Trophoblast cell (in vitro differentiated cells and primary cell): ENCODE measurements at regions not wholly inside any gene's neighbourhood (a gene's known extent, or its start where the extent isn't known, plus 50 kb on each side); places are given as distances from the start of the nearest gene placed in this dataset.

Experiments
- DNase-seq, 2 donors: peaks; one replicate each; pipeline ENCODE4 v3.0.0-alpha.2; 2016
- H2AFZ ChIP-seq: 2 replicates; pipeline ENCODE4 v1.6.1; 2013; ENCODE audit warnings: low read length, moderate library complexity, mild to moderate bottlenecking; ENCODE audit not compliant: insufficient read depth, poor library complexity
- H2AK5ac ChIP-seq: 2 replicates; pipeline ENCODE4 v1.6.1; 2013; ENCODE audit warnings: mild to moderate bottlenecking, low read length
- H2BK120ac ChIP-seq: 2 replicates; pipeline ENCODE4 v1.6.1; 2013; ENCODE audit warnings: low read length, mild to moderate bottlenecking, moderate library complexity; ENCODE audit not compliant: insufficient read depth, poor library complexity
- H2BK12ac ChIP-seq: 2 replicates; pipeline ENCODE4 v1.6.1; 2013; ENCODE audit warnings: mild to moderate bottlenecking, low read length, moderate library complexity
- H2BK5ac ChIP-seq: 2 replicates; pipeline ENCODE4 v1.6.1; 2013; ENCODE audit warnings: low read length, low read depth, moderate library complexity, mild to moderate bottlenecking; ENCODE audit not compliant: poor library complexity
- H3K14ac ChIP-seq: 2 replicates; pipeline ENCODE4 v1.6.1; 2013; ENCODE audit warnings: mild to moderate bottlenecking, low read length
- H3K18ac ChIP-seq: 2 replicates; pipeline ENCODE4 v1.6.1; 2013; ENCODE audit warnings: mild to moderate bottlenecking, low read length
- H3K23ac ChIP-seq: 2 replicates; pipeline ENCODE4 v1.6.1; 2013; ENCODE audit warnings: low read length
- H3K27ac ChIP-seq: 2 replicates; pipeline ENCODE4 v1.5.1; 2013; ENCODE audit warnings: low read depth, mild to moderate bottlenecking, inconsistent platforms, low read length, moderate library complexity
- H3K27me3 ChIP-seq: 2 replicates; pipeline ENCODE4 v1.6.1; 2013; ENCODE audit warnings: inconsistent platforms, mild to moderate bottlenecking, low read length, moderate library complexity; ENCODE audit not compliant: insufficient read depth
- H3K36me3 ChIP-seq, 2 experiments: 1 replicate in 1 of 2; 2 replicates in 1 of 2; pipeline ENCODE4 v1.6.1; 2013; ENCODE audit warnings: low read length in 2 of 2, mild to moderate bottlenecking in 2 of 2, moderate library complexity in 1 of 2; ENCODE audit not compliant: insufficient read depth in 2 of 2, control insufficient read depth in 1 of 2
- H3K4ac ChIP-seq: 2 replicates; pipeline ENCODE4 v1.6.1; 2013; ENCODE audit warnings: low read depth, mild to moderate bottlenecking, low read length, moderate library complexity
- H3K4me1 ChIP-seq, 2 experiments: 1 replicate in 1 of 2; 2 replicates in 1 of 2; pipeline ENCODE4 v1.6.1; 2013; ENCODE audit warnings: low read length in 2 of 2, mild to moderate bottlenecking in 2 of 2, moderate library complexity in 1 of 2; ENCODE audit not compliant: insufficient read depth in 2 of 2, control insufficient read depth in 1 of 2
- H3K4me2 ChIP-seq: 2 replicates; pipeline ENCODE4 v1.6.1; 2013; ENCODE audit warnings: inconsistent platforms, mild to moderate bottlenecking, low read length, moderate library complexity
- H3K4me3 ChIP-seq: 2 replicates; pipeline ENCODE4 v1.5.1; 2013; ENCODE audit warnings: mild to moderate bottlenecking, low read depth, low read length, inconsistent platforms
- H3K79me1 ChIP-seq: one replicate; pipeline ENCODE4 v1.6.1; 2013; ENCODE audit warnings: low read length
- H3K79me2 ChIP-seq: 2 replicates; pipeline ENCODE4 v1.6.1; 2013; ENCODE audit warnings: low read length, mild to moderate bottlenecking; ENCODE audit not compliant: control insufficient read depth, insufficient read depth, poor library complexity
- H3K9ac ChIP-seq: 2 replicates; pipeline ENCODE4 v1.6.1; 2013; ENCODE audit warnings: mild to moderate bottlenecking, low read length
- H3K9me3 ChIP-seq: 2 replicates; pipeline ENCODE4 v1.6.1; 2013; ENCODE audit warnings: low read depth, mild to moderate bottlenecking, control low read depth, inconsistent platforms, low read length; ENCODE audit not compliant: insufficient read depth
- H4K12ac ChIP-seq: 2 replicates; pipeline ENCODE4 v1.6.1; 2013; ENCODE audit warnings: low read depth, mild to moderate bottlenecking, low read length, moderate library complexity
- H4K8ac ChIP-seq: 2 replicates; pipeline ENCODE4 v1.6.1; 2013; ENCODE audit warnings: low read depth, mild to moderate bottlenecking, low read length, moderate library complexity
- H4K91ac ChIP-seq: one replicate; pipeline ENCODE4 v1.6.1; 2013; ENCODE audit warnings: low read depth, mild to moderate bottlenecking, low read length, moderate library complexity
- WGBS: extraction: QIAGEN DNeasy Blood & Tissue Kit; methylation state at CpG from one replicate; pipeline ENCODE4 v1.1.7; 2013; ENCODE audit warnings: missing lambda C conversion rate; ENCODE audit not compliant: insufficient read length, insufficient coverage; ENCODE audit errors: extremely low coverage; 5-methylcytosine and 5-hydroxymethylcytosine counted together

DNA sequence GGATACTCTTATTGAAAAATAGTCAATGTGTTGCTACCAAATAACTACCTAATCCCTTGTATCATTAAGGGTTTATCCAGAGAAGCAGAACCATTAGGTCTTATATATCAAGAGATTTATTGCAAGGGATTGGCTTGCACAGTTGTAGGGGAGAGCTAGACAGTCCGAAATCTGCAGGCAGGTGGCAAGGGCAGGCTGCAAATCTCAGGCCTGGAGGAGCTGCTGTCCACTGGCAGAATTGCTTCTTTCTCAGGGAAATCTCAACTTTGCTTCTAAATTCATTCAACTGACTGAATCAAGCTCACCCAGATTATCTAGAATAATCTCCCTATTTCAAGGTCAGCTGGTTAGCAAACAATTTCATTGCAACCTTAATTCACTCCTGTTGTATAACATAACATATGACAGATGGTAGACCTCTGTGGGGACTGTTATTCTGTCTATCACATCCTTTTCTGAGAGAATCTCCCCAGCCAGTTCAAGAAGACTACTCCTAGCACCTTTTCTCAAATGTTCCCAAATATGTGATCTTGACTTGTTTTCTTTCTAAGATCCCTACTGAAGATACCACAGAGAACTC lies 194.2 kb downstream of the NHLRC3 start:
- no peak overlapping the region for H2AFZ ChIP-seq
- DNase-seq = no peak

GRCh38 chr13:39232999-39233398 lies 194.7 kb downstream of the NHLRC3 start:
- no peaks in the 10 kb centered on the region for H3K79me2 ChIP-seq
- DNase-seq = no peak
- no peak overlapping the region for H2BK12ac ChIP-seq
- H3K14ac ChIP-seq = no peak overlapping the region
- no peak overlapping the region for H2AFZ ChIP-seq
- no peak overlapping the region for H3K4ac ChIP-seq
- no peak overlapping the region for H2AK5ac ChIP-seq
- H3K9me3 ChIP-seq = no peaks in the 10 kb centered on the region
- no peak overlapping the region for H3K9ac ChIP-seq
- no peak overlapping the region for H3K27ac ChIP-seq
- no peak overlapping the region for H3K4me2 ChIP-seq
- H4K8ac ChIP-seq = no peak overlapping the region
- H3K4me1 ChIP-seq = no peaks in the 10 kb centered on the region
- no peak overlapping the region for H4K12ac ChIP-seq
- no peak overlapping the region for H2BK5ac ChIP-seq
- H3K36me3 ChIP-seq = no peaks in the 10 kb centered on the region
- no peaks in the 10 kb centered on the region for H3K79me1 ChIP-seq
- H4K91ac ChIP-seq = no peak overlapping the region
- H3K18ac ChIP-seq = no peak overlapping the region
- no peak overlapping the region for H3K23ac ChIP-seq
- H2BK120ac ChIP-seq = no peak overlapping the region
- no peaks in the 10 kb centered on the region for H3K27me3 ChIP-seq
- H3K4me3 ChIP-seq = no peak overlapping the region

More for the DNA sequence above, 194.2 kb downstream of the NHLRC3 start:
- Histone ChIP-seq H2BK120ac (no peak overlapping the region), H3K4me1 (no peaks in the 10 kb centered on the region), H3K14ac (no peak overlapping the region), H3K27me3 (no peaks in the 10 kb centered on the region), H2BK5ac (no peak overlapping the region), H3K9me3 (no peaks in the 10 kb centered on the region), H4K91ac (no peak overlapping the region), H4K12ac (no peak overlapping the region), H4K8ac (no peak overlapping the region), H3K9ac (no peak overlapping the region), H3K79me1 (no peaks in the 10 kb centered on the region), H3K27ac (no peak overlapping the region), H2AK5ac (no peak overlapping the region), H3K36me3 (no peaks in the 10 kb centered on the region), H3K4me2 (no peak overlapping the region), H3K4ac (no peak overlapping the region), H3K4me3 (no peak overlapping the region), H2BK12ac (no peak overlapping the region), H3K18ac (no peak overlapping the region), H3K79me2 (no peaks in the 10 kb centered on the region), H3K23ac (no peak overlapping the region)
- no CpG with 5 or more reads among the region's 1 CpG for WGBS

GRCh38 chr13:39233519-39233918 lies 195.3 kb downstream of the NHLRC3 start:
- Histone ChIP-seq H3K9me3 (no peaks in the 10 kb centered on the region), H3K4me1 (no peaks in the 10 kb centered on the region), H4K91ac (no peak overlapping the region), H3K4ac (no peak overlapping the region), H2AFZ (no peak overlapping the region), H2BK120ac (no peak overlapping the region), H2BK12ac (no peak overlapping the region), H3K4me3 (no peak overlapping the region), H3K18ac (no peak overlapping the region), H3K4me2 (no peak overlapping the region), H3K23ac (no peak overlapping the region), H3K79me1 (no peaks in the 10 kb centered on the region), H3K36me3 (no peaks in the 10 kb centered on the region), H4K12ac (no peak overlapping the region), H3K9ac (no peak overlapping the region), H2BK5ac (no peak overlapping the region), H2AK5ac (no peak overlapping the region), H3K27ac (no peak overlapping the region), H3K79me2 (no peaks in the 10 kb centered on the region), H3K14ac (no peak overlapping the region), H4K8ac (no peak overlapping the region), H3K27me3 (no peaks in the 10 kb centered on the region)
- no peak for DNase-seq
- no CpG with 5 or more reads among the region's 3 CpGs for WGBS

- DNase-seq = no peak
- Histone ChIP-seq H3K27me3 (no peaks in the 10 kb centered on the region), H3K4me1 (peaks cover 0 to 2% of the 10 kb centered on the region in 2 experiments), H2BK12ac (no peak overlapping the region), H3K14ac (no peak overlapping the region), H3K4ac (no peak overlapping the region), H4K91ac (no peak overlapping the region), H3K9ac (no peak overlapping the region), H3K27ac (no peak overlapping the region), H3K79me2 (no peaks in the 10 kb centered on the region), H3K4me2 (no peak overlapping the region), H3K4me3 (no peak overlapping the region), H3K23ac (no peak overlapping the region), H3K79me1 (no peaks in the 10 kb centered on the region), H3K36me3 (no peaks in the 10 kb centered on the region), H4K12ac (no peak overlapping the region), H2AFZ (no peak overlapping the region), H2AK5ac (no peak overlapping the region), H3K9me3 (no peaks in the 10 kb centered on the region), H2BK5ac (no peak overlapping the region), H2BK120ac (no peak overlapping the region), H3K18ac (no peak overlapping the region), H4K8ac (no peak overlapping the region)
- WGBS = no CpG with 5 or more reads among the region's 7 CpGs
Observed at GRCh38 chr13:39244561-39245230, 206.4 kb downstream of the NHLRC3 start.
